ENCODE measurements at regions not wholly inside any gene's neighbourhood (a gene's known extent, or its start where the extent isn't known, plus 50 kb on each side); places are given as distances from the start of the nearest gene placed in this dataset.
"Not testable (repeated sequence)": the region's sequence is repeated elsewhere in the genome, so short reads cannot be mapped to it uniquely, and the experiment has no call there.

DNA sequence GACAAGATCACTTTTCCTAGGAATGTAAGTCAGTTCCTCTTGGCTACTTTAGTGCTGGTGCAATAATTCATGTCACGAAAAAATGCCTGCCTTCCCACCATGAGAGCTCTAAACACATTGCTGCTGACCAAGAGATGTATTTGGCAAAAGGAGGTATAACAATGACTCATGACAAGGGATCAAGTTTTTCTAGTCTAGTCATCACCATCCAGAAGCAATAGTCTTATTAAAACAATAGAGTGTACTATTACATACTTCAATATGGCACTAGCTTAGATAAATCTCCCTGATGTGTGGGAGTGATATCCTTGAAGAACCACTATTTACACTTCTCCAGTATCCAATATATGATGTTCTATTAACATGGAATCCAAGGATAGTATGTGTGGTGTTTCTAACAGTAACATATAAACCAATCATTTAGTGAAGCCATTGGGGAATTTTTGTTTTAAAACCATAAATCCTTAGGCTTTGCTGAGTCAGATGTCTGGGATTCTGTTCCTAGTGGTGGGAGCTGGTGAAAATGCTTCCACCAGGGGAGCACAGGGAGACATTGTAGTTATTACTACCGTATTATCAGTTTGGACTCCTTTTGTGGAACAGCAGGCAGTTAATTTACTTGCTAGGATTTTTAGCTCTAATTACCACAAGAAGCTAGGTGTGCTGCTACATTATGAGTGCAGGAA, 1387.5 kb downstream of the LRFN5 start:
- DNase-seq: no peak
- Histone ChIP-seq H3K4me3 (no peak overlapping the region), H3K27me3 (no peaks in the 10 kb centered on the region), H3K9me3 (peaks cover 0 to 4% (median 0%) of the 10 kb centered on the region in 4 donors), H3K4me1 (no peaks in the 10 kb centered on the region), H3K36me3 (no peaks in the 10 kb centered on the region), H3K27ac (no peak overlapping the region)
- TF ChIP-seq, protein P1, sequence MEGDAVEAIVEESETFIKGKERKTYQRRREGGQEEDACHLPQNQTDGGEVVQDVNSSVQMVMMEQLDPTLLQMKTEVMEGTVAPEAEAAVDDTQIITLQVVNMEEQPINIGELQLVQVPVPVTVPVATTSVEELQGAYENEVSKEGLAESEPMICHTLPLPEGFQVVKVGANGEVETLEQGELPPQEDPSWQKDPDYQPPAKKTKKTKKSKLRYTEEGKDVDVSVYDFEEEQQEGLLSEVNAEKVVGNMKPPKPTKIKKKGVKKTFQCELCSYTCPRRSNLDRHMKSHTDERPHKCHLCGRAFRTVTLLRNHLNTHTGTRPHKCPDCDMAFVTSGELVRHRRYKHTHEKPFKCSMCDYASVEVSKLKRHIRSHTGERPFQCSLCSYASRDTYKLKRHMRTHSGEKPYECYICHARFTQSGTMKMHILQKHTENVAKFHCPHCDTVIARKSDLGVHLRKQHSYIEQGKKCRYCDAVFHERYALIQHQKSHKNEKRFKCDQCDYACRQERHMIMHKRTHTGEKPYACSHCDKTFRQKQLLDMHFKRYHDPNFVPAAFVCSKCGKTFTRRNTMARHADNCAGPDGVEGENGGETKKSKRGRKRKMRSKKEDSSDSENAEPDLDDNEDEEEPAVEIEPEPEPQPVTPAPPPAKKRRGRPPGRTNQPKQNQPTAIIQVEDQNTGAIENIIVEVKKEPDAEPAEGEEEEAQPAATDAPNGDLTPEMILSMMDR (IDR thresholded peaks at IDR 0.05): no peak
- no peak for TF ChIP-seq POLR2A (IDR thresholded peaks at IDR 0.05)

DNA sequence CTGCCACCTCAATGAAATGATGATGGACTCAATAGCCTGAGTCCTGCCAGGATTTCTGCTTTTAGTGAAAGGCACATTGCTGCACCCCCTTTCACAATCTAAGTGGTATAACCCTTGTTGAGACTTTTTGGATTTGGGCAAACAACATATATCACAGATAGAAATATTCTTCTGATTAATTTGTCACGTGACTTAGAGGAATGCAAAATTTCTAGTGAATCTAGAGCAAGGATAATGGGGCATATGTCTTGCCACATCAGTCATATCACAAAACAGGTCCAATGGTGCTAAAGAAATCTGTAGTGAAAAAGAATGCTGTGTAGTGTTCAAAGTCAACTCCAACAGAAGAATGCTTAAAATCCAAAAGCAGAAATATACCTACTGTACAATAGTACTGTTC, 1386.3 kb downstream of the LRFN5 start:
- Histone ChIP-seq H3K4me3 (no peak overlapping the region), H3K27me3 (no peaks in the 10 kb centered on the region), H3K9me3 (peaks cover 0 to 4% (median 0%) of the 10 kb centered on the region in 4 donors), H3K4me1 (no peaks in the 10 kb centered on the region), H3K27ac (no peak overlapping the region), H3K36me3 (no peaks in the 10 kb centered on the region)
- TF ChIP-seq, protein P1 (IDR thresholded peaks at IDR 0.05): no peak
- no peak for TF ChIP-seq POLR2A (IDR thresholded peaks at IDR 0.05)
- no peak for DNase-seq

DNA sequence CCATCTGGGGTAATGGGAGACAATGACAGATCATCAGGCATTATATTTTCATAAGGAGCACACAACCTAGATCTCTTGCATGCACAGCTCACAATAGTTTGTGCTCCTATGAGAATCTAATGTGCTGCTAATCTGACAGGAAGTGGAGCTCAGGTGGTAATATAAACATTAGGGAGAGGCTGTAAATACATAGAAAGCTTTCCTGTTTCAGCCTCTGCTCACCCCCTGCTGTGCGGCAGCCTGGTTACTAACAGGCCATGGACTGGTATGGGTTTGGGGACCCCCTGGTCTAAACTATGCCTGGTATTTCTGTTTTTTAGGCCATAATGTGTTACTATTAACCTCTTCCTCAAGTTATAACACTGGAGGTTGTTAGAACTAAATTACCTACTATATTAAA, 1373.7 kb downstream of the LRFN5 start:
- Histone ChIP-seq H3K27me3 (no peaks in the 10 kb centered on the region), H3K27ac (no peak overlapping the region), H3K4me1 (no peaks in the 10 kb centered on the region), H3K4me3 (no peak overlapping the region), H3K9me3 (no peaks in the 10 kb centered on the region), H3K36me3 (no peaks in the 10 kb centered on the region)
- no peak for DNase-seq
- TF ChIP-seq POLR2A (IDR thresholded peaks at IDR 0.05): no peak
- TF ChIP-seq, protein P1 (IDR thresholded peaks at IDR 0.05): no peak

DNA sequence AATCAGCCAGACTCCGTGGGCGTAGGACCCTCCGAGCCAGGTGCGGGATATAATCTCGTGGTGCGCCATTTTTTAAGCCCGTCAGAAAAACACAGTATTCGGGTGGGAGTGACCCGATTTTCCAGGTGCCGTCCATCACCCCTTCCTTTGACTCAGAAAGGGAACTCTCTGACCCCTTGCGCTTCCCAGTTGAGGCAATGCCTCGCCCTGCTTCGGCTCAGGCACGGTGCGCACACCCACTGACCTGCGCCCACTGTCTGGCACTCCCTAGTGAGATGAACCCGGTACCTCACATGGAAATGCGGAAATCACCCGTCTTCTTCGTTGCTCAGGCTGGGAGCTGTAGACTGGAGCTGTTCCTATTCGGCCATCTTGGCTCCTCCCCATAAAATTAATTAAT, 1366.5 kb downstream of the LRFN5 start:
- not testable (repeated sequence) for H3K4me3 ChIP-seq, H3K9me3 ChIP-seq, H3K27me3 ChIP-seq, H3K36me3 ChIP-seq, H3K4me1 ChIP-seq, DNase-seq, H3K27ac ChIP-seq

DNA sequence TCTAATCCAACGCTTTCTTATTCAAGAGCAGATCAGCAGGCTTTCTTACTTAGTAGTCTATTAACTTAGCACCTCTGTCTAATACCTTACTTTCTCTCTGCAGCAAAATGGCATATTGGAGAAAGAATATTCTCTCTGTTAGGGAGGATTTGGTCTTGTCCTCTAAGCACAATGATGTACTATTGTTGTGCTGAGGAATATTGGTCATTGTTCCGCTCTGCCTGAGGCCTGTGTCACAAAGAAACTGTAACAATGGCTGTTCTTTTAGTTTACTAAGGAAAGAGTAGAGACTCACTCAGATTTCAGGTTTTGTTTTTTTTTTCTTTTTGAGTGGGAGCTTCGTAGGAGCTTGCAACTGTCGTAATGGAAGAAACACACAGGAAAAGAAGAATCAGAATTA, 1358.8 kb downstream of the LRFN5 start:
- no peaks in the 10 kb centered on the region for H3K27me3 ChIP-seq
- no peaks in the 10 kb centered on the region for H3K36me3 ChIP-seq
- no peaks in the 10 kb centered on the region for H3K9me3 ChIP-seq
- no peak for DNase-seq
- H3K27ac ChIP-seq: no peak overlapping the region
- H3K4me3 ChIP-seq: no peak overlapping the region
- TF ChIP-seq, protein P1 (IDR thresholded peaks at IDR 0.05): no peak
- TF ChIP-seq POLR2A (IDR thresholded peaks at IDR 0.05): no peak
- H3K4me1 ChIP-seq: no peaks in the 10 kb centered on the region

DNA sequence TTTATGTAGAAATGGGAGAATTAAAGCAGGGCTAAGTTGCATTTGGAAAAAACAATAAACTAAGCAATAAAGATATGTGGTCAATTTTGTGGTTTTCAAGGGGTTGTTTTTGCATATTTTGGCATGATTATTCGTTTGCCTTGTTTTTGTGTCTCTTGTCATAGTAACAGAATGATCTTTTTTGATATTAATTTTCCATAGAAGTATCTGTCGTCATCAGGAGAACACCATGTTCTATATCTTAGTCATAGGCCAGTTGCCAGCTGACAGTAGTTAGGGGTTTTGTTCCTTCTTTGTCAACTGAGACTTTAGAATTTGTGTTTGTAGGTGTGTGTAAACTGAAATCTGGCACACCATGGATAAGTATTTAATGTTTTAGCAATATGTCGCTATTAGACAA, 1354.8 kb downstream of the LRFN5 start:
- no peaks in the 10 kb centered on the region for H3K9me3 ChIP-seq
- no peaks in the 10 kb centered on the region for H3K4me1 ChIP-seq
- no peak for DNase-seq
- H3K4me3 ChIP-seq: no peak overlapping the region
- no peak overlapping the region for H3K27ac ChIP-seq
- no peak for TF ChIP-seq POLR2A (IDR thresholded peaks at IDR 0.05)
- TF ChIP-seq, protein P1 (IDR thresholded peaks at IDR 0.05): no peak
- H3K27me3 ChIP-seq: no peaks in the 10 kb centered on the region
- no peaks in the 10 kb centered on the region for H3K36me3 ChIP-seq
